H1 (cell line): ENCODE measurements at regions not wholly inside any gene's neighbourhood (a gene's known extent, or its start where the extent isn't known, plus 50 kb on each side); places are given as distances from the start of the nearest gene placed in this dataset.

Experiments used
- CREB1 ChIP-seq: IDR thresholded peaks from 2 replicates; pipeline ENCODE4 v1.6.1; 2012; ENCODE audit warnings: inconsistent platforms
- KDM4A ChIP-seq: IDR thresholded peaks from one replicate; pipeline ENCODE4 v1.7.1; 2012; ENCODE audit warnings: low read depth, mild to moderate bottlenecking, moderate library complexity, low read length, inconsistent platforms; ENCODE audit not compliant: severe bottlenecking
- MAFK ChIP-seq: IDR thresholded peaks from 2 replicates; pipeline ENCODE4 v1.6.1; 2012; ENCODE audit warnings: low read depth, mild to moderate bottlenecking, improper control_type of control experiment, low read length
- PHF8 ChIP-seq: fragments of 200-600 bp; sonication (generic); conservative IDR thresholded peaks from 2 replicates; pipeline ENCODE4 v1.7.1; 2012; ENCODE audit warnings: low read depth, mild to moderate bottlenecking, inconsistent platforms, low read length, moderate library complexity
- RXRA ChIP-seq: IDR thresholded peaks from 2 replicates; pipeline ENCODE4 v1.6.1; 2011; ENCODE audit warnings: low read depth, mild to moderate bottlenecking, low read length, moderate library complexity; ENCODE audit not compliant: insufficient read depth
- TAF7 ChIP-seq: optimal IDR thresholded peaks from 2 replicates; pipeline ENCODE3; 2011; ENCODE audit warnings: low read depth, mild to moderate bottlenecking, inconsistent platforms, low read length, moderate library complexity, borderline replicate concordance
- TF ChIP-seq, protein P1 (sequence below): IDR thresholded peaks from 2 replicates; pipeline ENCODE4 v1.6.1; 2012; ENCODE audit warnings: inconsistent platforms

DNA sequence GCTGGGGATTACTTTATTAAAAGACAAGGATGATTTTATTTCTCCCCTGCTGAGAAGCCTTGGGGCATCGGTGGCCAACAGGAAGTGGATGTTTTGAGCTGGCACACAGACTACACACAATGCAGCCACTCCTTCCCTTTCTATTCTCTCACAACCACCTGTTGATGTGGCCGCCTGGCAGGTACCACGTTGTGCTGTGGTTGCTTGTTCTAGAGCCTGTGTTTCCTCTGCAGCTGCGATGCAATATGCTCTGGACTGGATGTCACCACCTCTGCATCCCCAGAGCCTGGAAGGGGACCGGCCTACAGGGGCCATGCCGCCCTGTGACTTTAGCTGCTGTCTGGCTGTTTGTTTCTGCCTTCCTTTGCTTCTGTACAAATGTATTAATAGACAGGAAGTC lies 195.7 kb upstream of the CELF2 start (continued):
- TF ChIP-seq CREB1 (no peak), RXRA (no peak), KDM4A (no peak), MAFK (no peak), PHF8 (no peak), TAF7 (no peak)
- TF ChIP-seq, protein P1, sequence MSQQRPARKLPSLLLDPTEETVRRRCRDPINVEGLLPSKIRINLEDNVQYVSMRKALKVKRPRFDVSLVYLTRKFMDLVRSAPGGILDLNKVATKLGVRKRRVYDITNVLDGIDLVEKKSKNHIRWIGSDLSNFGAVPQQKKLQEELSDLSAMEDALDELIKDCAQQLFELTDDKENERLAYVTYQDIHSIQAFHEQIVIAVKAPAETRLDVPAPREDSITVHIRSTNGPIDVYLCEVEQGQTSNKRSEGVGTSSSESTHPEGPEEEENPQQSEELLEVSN = no peak
